ENCODE measurements at regions not wholly inside any gene's neighbourhood (a gene's known extent, or its start where the extent isn't known, plus 50 kb on each side); places are given as distances from the start of the nearest gene placed in this dataset.

GRCh38 chr3:135329479-135329878 lies 534.4 kb downstream of the EPHB1 start:
- TF ChIP-seq SMARCA5 (IDR thresholded peaks at IDR 0.05) (no peak), ZBTB8A (IDR thresholded peaks at IDR 0.05; ENCODE audit: partially characterized antibody) (no peak), ZNF592 (IDR thresholded peaks at IDR 0.05) (no peak)

All from K562 (cell line).